ENCODE measurements at regions not wholly inside any gene's neighbourhood (a gene's known extent, or its start where the extent isn't known, plus 50 kb on each side); places are given as distances from the start of the nearest gene placed in this dataset.

DNA sequence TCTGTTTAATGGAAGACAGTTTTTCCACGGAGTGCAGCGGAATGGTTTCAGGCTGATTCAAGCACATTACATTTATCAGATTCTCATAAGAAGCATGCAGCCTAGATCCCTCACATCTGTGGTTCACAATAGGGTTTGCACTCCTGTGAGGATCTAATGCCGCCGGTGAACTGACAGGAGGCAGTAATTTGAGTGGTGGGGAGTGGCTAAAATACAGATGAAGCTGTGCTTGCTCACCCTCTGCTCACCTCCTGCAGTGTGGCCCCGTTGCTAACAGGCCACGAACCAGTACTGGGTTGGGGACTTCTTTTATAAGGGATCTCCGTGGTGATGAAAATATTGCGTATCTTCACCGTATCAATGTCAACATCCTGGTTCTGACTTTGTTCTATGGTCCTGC lies 107.8 kb downstream of the OTX2 start:
- intact Hi-C loops (cut with DNase I; ENCODE audit: low total_unique reads), result no loop called here
- H3K27me3 ChIP-seq, result no peaks in the 10 kb centered on the region
- no peaks in the 10 kb centered on the region for H3K9me3 ChIP-seq
- H3K27ac ChIP-seq, result no peak overlapping the region
- H3K4me3 ChIP-seq, result no peak overlapping the region
- no peak for TF ChIP-seq CTCF (IDR thresholded peaks at IDR 0.05)
- no peak for DNase-seq
- no peaks in the 10 kb centered on the region for H3K36me3 ChIP-seq
- H3K4me1 ChIP-seq, result no peaks in the 10 kb centered on the region

Measured in tibial artery (tissue), 4 donors.